ENCODE measurements at regions not wholly inside any gene's neighbourhood (a gene's known extent, or its start where the extent isn't known, plus 50 kb on each side); places are given as distances from the start of the nearest gene placed in this dataset.

GRCh38 chr19:57057036-57057686 is 62.6 kb upstream of the USP29 start:
- WGBS (ENCODE audit: missing lambda C conversion rate): 20% methylated on average over 16 of the region's 16 CpGs
- Histone ChIP-seq H3K27ac (no peak overlapping the region), H3K4me1 (no peaks in the 10 kb centered on the region), H3K4me3 (no peak overlapping the region), H3K9me3 (peaks cover 70% of the 10 kb centered on the region), H3K4me2 (no peak overlapping the region)
- TF ChIP-seq NFE2L2 (conservative IDR thresholded peaks at IDR 0.05; ENCODE audit: low read length) (no peak), HOXA7 (CRISPR knock-in tag; IDR thresholded peaks at IDR 0.05) (no peak), BHLHE40 (IDR thresholded peaks at IDR 0.05; ENCODE audit: low read depth, low read length) (no peak), RARB (CRISPR knock-in tag; IDR thresholded peaks at IDR 0.05) (no peak), EP300 (IDR thresholded peaks at IDR 0.05) (no peak), MAFK (IDR thresholded peaks at IDR 0.05; ENCODE audit: partially characterized antibody) (no peak), HEYL (CRISPR knock-in tag; IDR thresholded peaks at IDR 0.05) (no peak), CHD4 (IDR thresholded peaks at IDR 0.05; ENCODE audit: borderline replicate concordance) (no peak), ELK1 (IDR thresholded peaks at IDR 0.05; ENCODE audit: low read depth, low read length) (no peak), HDAC2 (IDR thresholded peaks at IDR 0.05) (no peak), MAX (IDR thresholded peaks at IDR 0.05) (no peak), POLR2AphosphoS2 (conservative IDR thresholded peaks at IDR 0.05; ENCODE audit: low read length) (no peak), RFX5 (IDR thresholded peaks at IDR 0.05) (no peak), HOXB5 (CRISPR knock-in tag; IDR thresholded peaks at IDR 0.05) (no peak), KDM5A (IDR thresholded peaks at IDR 0.05) (no peak), SREBF2 (IDR thresholded peaks at IDR 0.05) (no peak), CHD2 (IDR thresholded peaks at IDR 0.05; ENCODE audit: low read length, partially characterized antibody) (no peak), HOXB13 (CRISPR knock-in tag; IDR thresholded peaks at IDR 0.05; ENCODE audit: low read depth) (no peak), EHF (CRISPR knock-in tag; IDR thresholded peaks at IDR 0.05) (no peak), JUN (IDR thresholded peaks at IDR 0.05) (no peak)
- ChIA-PET CTCF (no interaction called here), POLR2A (no interaction called here)
- FAIRE-seq (no peak), DNase-seq (ENCODE audit: low read depth in 1 of 2, low spot score in 1 of 2) (no peak), ATAC-seq (no peak)

- CTCF ChIA-PET: no interaction called here
- no peaks in the 10 kb centered on the region for H3K4me1 ChIP-seq
- peaks cover 73% of the 10 kb centered on the region for H3K9me3 ChIP-seq
- H3K4me3 ChIP-seq: no peak overlapping the region
- H3K4me2 ChIP-seq: no peak overlapping the region
- no peak for DNase-seq (ENCODE audit: low read depth in 1 of 2, low spot score in 1 of 2)
- 11% methylated on average over 6 of the region's 6 CpGs for WGBS (ENCODE audit: missing lambda C conversion rate)
- FAIRE-seq: no peak
- no peak for ATAC-seq
- TF ChIP-seq HES2 (IDR thresholded peaks at IDR 0.05) (no peak), POLR2AphosphoS2 (conservative IDR thresholded peaks at IDR 0.05; ENCODE audit: low read length) (no peak), NR3C1 (IDR thresholded peaks at IDR 0.05) (no peak)
- H3K27ac ChIP-seq: no peak overlapping the region
- POLR2A ChIA-PET: no interaction called here
Measured at GRCh38 chr19:57058871-57059270, 60.9 kb upstream of the USP29 start.

- no peaks in the 10 kb centered on the region for H3K4me1 ChIP-seq
- CTCF ChIA-PET: no interaction called here
- POLR2A ChIA-PET: no interaction called here
- TF ChIP-seq RCOR1 (IDR thresholded peaks at IDR 0.05; ENCODE audit: low read depth, low read length): no peak
- no peak for TF ChIP-seq ATOH8 (CRISPR knock-in tag; IDR thresholded peaks at IDR 0.05; ENCODE audit: low read depth)
- TF ChIP-seq RAD21 (conservative IDR thresholded peaks at IDR 0.05 in 1 of 2, IDR thresholded peaks at IDR 0.05 in 1 of 2): no peak
- TF ChIP-seq MAFK (IDR thresholded peaks at IDR 0.05; ENCODE audit: partially characterized antibody): no peak
- TF ChIP-seq KDM5A (IDR thresholded peaks at IDR 0.05): no peak
- no peak for TF ChIP-seq HDAC2 (IDR thresholded peaks at IDR 0.05)
- no peak for TF ChIP-seq RARB (CRISPR knock-in tag; IDR thresholded peaks at IDR 0.05)
- no peak for TF ChIP-seq RNF2 (IDR thresholded peaks at IDR 0.05; ENCODE audit: borderline replicate concordance, low read depth)
- TF ChIP-seq FOSB (CRISPR knock-in tag; IDR thresholded peaks at IDR 0.05): no peak
- no peak for TF ChIP-seq PBX3 (IDR thresholded peaks at IDR 0.05)
- TF ChIP-seq FOXS1 (CRISPR knock-in tag; IDR thresholded peaks at IDR 0.05): no peak
- TF ChIP-seq E2F6 (IDR thresholded peaks at IDR 0.05; ENCODE audit: borderline replicate concordance, low read depth): no peak
- TF ChIP-seq GATA3 (IDR thresholded peaks at IDR 0.05; ENCODE audit: borderline replicate concordance): no peak
- WGBS (ENCODE audit: missing lambda C conversion rate): 17% methylated on average over 4 of the region's 4 CpGs
- DNase-seq (ENCODE audit: low read depth in 1 of 2, low spot score in 1 of 2): no peak
- no peak overlapping the region for H3K4me2 ChIP-seq
- FAIRE-seq: no peak
- no peak overlapping the region for H3K4me3 ChIP-seq
- no peak overlapping the region for H3K27ac ChIP-seq
- H3K9me3 ChIP-seq: peaks cover 58% of the 10 kb centered on the region
- no peak for ATAC-seq
Measured at GRCh38 chr19:57063070-57063469, 56.7 kb upstream of the USP29 start.

All from A549 (cell line).